K562 (cell line): ENCODE measurements at regions not wholly inside any gene's neighbourhood (a gene's known extent, or its start where the extent isn't known, plus 50 kb on each side); places are given as distances from the start of the nearest gene placed in this dataset.

Experiments used
- BRD4 ChIP-seq: fragments of 200-600 bp; sonication (generic); IDR thresholded peaks from 2 replicates; pipeline ENCODE4 v1.6.1; 2017; ENCODE audit warnings: inconsistent platforms
- CHD4 ChIP-seq: fragments of 200-600 bp; sonication (generic); IDR thresholded peaks from 3 replicates; pipeline ENCODE4 v1.6.1; 2012; ENCODE audit warnings: low read depth, mild to moderate bottlenecking, mixed read lengths, low read length, inconsistent platforms; ENCODE audit not compliant: insufficient read depth, insufficient replicate concordance, poor library complexity, severe bottlenecking
- ESRRB ChIP-seq: fragments of 250-450 bp; sonication (Bioruptor Pico); IDR thresholded peaks from 2 replicates; pipeline ENCODE4 v1.5.0; 2020; ENCODE audit warnings: mild to moderate bottlenecking, moderate library complexity, borderline replicate concordance
- ETV1 ChIP-seq: fragments of 450-650 bp; conservative IDR thresholded peaks from 2 replicates; pipeline ENCODE4 v1.6.1; 2016; ENCODE audit warnings: missing genetic modification characterization, control low read depth, low read depth, missing compliant biosample characterization
- HIVEP1 ChIP-seq: fragments of 250-450 bp; sonication (Bioruptor Pico); IDR thresholded peaks from 2 replicates; pipeline ENCODE4 v1.4.0; 2020; ENCODE audit warnings: mild to moderate bottlenecking
- HNRNPK ChIP-seq: fragments of 200-400 bp; formaldehyde crosslinking; IDR thresholded peaks from one replicate; pipeline ENCODE4 v1.6.1; 2018; ENCODE audit warnings: mild to moderate bottlenecking, low read depth, low read length; ENCODE audit not compliant: poor library complexity, severe bottlenecking
- KLF6 ChIP-seq: fragments of 250-450 bp; sonication (Bioruptor Pico); IDR thresholded peaks from 2 replicates; pipeline ENCODE4 v1.4.0; 2020; ENCODE audit warnings: mild to moderate bottlenecking, moderate library complexity, borderline replicate concordance
- MXI1 ChIP-seq: IDR thresholded peaks from 2 replicates; pipeline ENCODE4 v1.6.1; 2011; ENCODE audit warnings: low read depth, mild to moderate bottlenecking, improper control_type of control experiment, low read length
- NELFE ChIP-seq: IDR thresholded peaks from 2 replicates; pipeline ENCODE4 v1.6.1; 2011; ENCODE audit warnings: mild to moderate bottlenecking; ENCODE audit not compliant: insufficient read depth, insufficient read length
- RHOXF2B ChIP-seq: fragments of 250-450 bp; sonication (Bioruptor Pico); conservative IDR thresholded peaks from 2 replicates; pipeline ENCODE4 v1.5.1; 2021
- SIX5 ChIP-seq, 2 experiments: IDR thresholded peaks; 2 replicates each; pipeline ENCODE4 v1.6.1; 2011; ENCODE audit warnings: low read length in 2 of 2, borderline replicate concordance in 1 of 2, low read depth in 1 of 2, mild to moderate bottlenecking in 1 of 2, moderate library complexity in 1 of 2; ENCODE audit not compliant: insufficient read depth in 1 of 2
- ZFP30 ChIP-seq: fragments of 250-450 bp; sonication (Bioruptor Pico); IDR thresholded peaks from 2 replicates; pipeline ENCODE4 v1.8.0; 2022; ENCODE audit warnings: moderate library complexity, mild to moderate bottlenecking, inconsistent platforms, borderline replicate concordance
- ZNF384 ChIP-seq: IDR thresholded peaks from 2 replicates; pipeline ENCODE4 v1.6.1; 2012; ENCODE audit warnings: low read depth, low read length, improper control_type of control experiment
- ZNF668 ChIP-seq: fragments of 250-450 bp; sonication (Bioruptor Pico); IDR thresholded peaks from 2 replicates; pipeline ENCODE4 v1.8.0; 2022; ENCODE audit warnings: mild to moderate bottlenecking, inconsistent platforms
- ZNF79 ChIP-seq: fragments of 250-450 bp; sonication (Bioruptor Pico); IDR thresholded peaks from 2 replicates; pipeline ENCODE4 v1.4.0; 2020; ENCODE audit warnings: low read depth, mild to moderate bottlenecking, moderate library complexity
- TF ChIP-seq, protein P1 (sequence below): sonication (generic); formaldehyde crosslinking; IDR thresholded peaks from 2 replicates; pipeline ENCODE4 v1.8.1; 2023; ENCODE audit warnings: mild to moderate bottlenecking, missing genetic modification reagents
- TF ChIP-seq, protein P2 (sequence below): fragments of 450-650 bp; formaldehyde crosslinking; IDR thresholded peaks from 2 replicates; pipeline ENCODE4 v1.4.0; 2020; ENCODE audit warnings: mild to moderate bottlenecking, moderate library complexity
- TF ChIP-seq, protein P3 (sequence below): fragments of 150-350 bp; IDR thresholded peaks from 2 replicates; pipeline ENCODE4 v1.6.1; 2014; ENCODE audit warnings: low read depth, mild to moderate bottlenecking, low read length, borderline replicate concordance
- TF ChIP-seq, protein P4 (sequence below): fragments of 450-650 bp; IDR thresholded peaks from 2 replicates; pipeline ENCODE4 v1.7.0; 2016; ENCODE audit warnings: borderline replicate concordance

DNA sequence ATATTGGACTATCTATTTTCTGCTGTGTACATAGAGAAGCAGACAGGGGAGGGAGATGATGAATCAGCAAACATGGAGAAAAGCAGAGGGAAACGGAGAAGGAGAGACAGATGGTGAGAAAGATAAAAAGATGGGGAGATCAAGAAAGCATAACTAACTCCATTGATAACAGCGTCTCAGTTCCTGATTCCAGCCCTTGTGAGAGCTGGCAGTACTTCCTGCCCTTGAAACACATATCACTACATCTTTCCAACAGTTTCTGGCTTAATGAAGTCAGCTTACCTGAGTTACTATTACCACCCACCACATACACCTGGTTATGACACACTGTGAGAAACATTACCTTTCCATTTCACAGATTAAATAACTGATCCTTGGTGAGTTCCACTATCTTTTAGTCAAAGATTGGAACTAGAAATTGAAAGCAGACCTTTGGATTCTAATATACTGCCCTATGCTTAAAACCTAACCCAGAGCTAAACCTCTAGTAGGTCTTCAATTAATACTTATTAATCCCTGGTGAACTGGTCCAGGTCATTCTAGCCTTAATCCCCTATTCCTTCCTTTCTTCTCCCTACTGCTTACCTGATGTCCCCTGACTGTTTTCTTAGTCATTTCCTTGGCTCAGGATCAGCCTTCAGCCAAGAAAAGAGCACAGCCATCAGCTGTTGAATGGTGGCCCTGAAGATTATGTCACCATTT, 346.6 kb upstream of the CCL2 start (continued):
- peak; percentile 92 for TF ChIP-seq ZNF79
- TF ChIP-seq ZNF668: peak; percentile 99
- TF ChIP-seq, protein P1, sequence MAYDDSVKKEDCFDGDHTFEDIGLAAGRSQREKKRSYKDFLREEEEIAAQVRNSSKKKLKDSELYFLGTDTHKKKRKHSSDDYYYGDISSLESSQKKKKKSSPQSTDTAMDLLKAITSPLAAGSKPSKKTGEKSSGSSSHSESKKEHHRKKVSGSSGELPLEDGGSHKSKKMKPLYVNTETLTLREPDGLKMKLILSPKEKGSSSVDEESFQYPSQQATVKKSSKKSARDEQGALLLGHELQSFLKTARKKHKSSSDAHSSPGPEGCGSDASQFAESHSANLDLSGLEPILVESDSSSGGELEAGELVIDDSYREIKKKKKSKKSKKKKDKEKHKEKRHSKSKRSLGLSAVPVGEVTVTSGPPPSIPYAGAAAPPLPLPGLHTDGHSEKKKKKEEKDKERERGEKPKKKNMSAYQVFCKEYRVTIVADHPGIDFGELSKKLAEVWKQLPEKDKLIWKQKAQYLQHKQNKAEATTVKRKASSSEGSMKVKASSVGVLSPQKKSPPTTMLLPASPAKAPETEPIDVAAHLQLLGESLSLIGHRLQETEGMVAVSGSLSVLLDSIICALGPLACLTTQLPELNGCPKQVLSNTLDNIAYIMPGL (CRISPR knock-in tag): no peak
- TF ChIP-seq BRD4: no peak
- no peak for TF ChIP-seq CHD4
- peak; percentile 61 for TF ChIP-seq ETV1 (tag)
- no peak for TF ChIP-seq MXI1
- TF ChIP-seq ESRRB (CRISPR knock-in tag): peak; percentile 87; the same call in 1 of the 2 replicates
- peak; percentile 98 for TF ChIP-seq KLF6
- TF ChIP-seq, protein P2, sequence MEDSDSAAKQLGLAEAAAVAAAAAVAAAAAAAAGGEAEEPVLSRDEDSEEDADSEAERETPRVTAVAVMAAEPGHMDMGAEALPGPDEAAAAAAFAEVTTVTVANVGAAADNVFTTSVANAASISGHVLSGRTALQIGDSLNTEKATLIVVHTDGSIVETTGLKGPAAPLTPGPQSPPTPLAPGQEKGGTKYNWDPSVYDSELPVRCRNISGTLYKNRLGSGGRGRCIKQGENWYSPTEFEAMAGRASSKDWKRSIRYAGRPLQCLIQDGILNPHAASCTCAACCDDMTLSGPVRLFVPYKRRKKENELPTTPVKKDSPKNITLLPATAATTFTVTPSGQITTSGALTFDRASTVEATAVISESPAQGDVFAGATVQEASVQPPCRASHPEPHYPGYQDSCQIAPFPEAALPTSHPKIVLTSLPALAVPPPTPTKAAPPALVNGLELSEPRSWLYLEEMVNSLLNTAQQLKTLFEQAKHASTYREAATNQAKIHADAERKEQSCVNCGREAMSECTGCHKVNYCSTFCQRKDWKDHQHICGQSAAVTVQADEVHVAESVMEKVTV (CRISPR knock-in tag): no peak
- no peak for TF ChIP-seq HNRNPK
- TF ChIP-seq, protein P3, sequence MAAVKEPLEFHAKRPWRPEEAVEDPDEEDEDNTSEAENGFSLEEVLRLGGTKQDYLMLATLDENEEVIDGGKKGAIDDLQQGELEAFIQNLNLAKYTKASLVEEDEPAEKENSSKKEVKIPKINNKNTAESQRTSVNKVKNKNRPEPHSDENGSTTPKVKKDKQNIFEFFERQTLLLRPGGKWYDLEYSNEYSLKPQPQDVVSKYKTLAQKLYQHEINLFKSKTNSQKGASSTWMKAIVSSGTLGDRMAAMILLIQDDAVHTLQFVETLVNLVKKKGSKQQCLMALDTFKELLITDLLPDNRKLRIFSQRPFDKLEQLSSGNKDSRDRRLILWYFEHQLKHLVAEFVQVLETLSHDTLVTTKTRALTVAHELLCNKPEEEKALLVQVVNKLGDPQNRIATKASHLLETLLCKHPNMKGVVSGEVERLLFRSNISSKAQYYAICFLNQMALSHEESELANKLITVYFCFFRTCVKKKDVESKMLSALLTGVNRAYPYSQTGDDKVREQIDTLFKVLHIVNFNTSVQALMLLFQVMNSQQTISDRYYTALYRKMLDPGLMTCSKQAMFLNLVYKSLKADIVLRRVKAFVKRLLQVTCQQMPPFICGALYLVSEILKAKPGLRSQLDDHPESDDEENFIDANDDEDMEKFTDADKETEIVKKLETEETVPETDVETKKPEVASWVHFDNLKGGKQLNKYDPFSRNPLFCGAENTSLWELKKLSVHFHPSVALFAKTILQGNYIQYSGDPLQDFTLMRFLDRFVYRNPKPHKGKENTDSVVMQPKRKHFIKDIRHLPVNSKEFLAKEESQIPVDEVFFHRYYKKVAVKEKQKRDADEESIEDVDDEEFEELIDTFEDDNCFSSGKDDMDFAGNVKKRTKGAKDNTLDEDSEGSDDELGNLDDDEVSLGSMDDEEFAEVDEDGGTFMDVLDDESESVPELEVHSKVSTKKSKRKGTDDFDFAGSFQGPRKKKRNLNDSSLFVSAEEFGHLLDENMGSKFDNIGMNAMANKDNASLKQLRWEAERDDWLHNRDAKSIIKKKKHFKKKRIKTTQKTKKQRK: no peak
- 0 out of 2 replicates have a peak, but pooled peaks have one; percentile 66 for TF ChIP-seq ZFP30 (CRISPR knock-in tag)
- TF ChIP-seq SIX5 (IDR thresholded peaks at IDR 0.05; ENCODE audit: borderline replicate concordance in 1 of 2, insufficient read depth in 1 of 2, low read depth in 1 of 2, low read length in 2 of 2): no peak
- peak; percentile 99 for TF ChIP-seq HIVEP1 (CRISPR knock-in tag)
- TF ChIP-seq RHOXF2B (CRISPR knock-in tag): peak; percentile 80; the same call in 1 of the 2 replicates
- TF ChIP-seq, protein P4, sequence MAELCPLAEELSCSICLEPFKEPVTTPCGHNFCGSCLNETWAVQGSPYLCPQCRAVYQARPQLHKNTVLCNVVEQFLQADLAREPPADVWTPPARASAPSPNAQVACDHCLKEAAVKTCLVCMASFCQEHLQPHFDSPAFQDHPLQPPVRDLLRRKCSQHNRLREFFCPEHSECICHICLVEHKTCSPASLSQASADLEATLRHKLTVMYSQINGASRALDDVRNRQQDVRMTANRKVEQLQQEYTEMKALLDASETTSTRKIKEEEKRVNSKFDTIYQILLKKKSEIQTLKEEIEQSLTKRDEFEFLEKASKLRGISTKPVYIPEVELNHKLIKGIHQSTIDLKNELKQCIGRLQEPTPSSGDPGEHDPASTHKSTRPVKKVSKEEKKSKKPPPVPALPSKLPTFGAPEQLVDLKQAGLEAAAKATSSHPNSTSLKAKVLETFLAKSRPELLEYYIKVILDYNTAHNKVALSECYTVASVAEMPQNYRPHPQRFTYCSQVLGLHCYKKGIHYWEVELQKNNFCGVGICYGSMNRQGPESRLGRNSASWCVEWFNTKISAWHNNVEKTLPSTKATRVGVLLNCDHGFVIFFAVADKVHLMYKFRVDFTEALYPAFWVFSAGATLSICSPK: no peak
- no peak for TF ChIP-seq ZNF384
- TF ChIP-seq NELFE: no peak
